ENCODE measurements at regions not wholly inside any gene's neighbourhood (a gene's known extent, or its start where the extent isn't known, plus 50 kb on each side); places are given as distances from the start of the nearest gene placed in this dataset.

GRCh38 chr16:14004031-14004728 is 66.9 kb upstream of the MRTFB start:
- TF ChIP-seq CTCF (IDR thresholded peaks at IDR 0.05) (no peak), POLR2A (IDR thresholded peaks at IDR 0.05) (no peak)
